ENCODE measurements at regions not wholly inside any gene's neighbourhood (a gene's known extent, or its start where the extent isn't known, plus 50 kb on each side); places are given as distances from the start of the nearest gene placed in this dataset.
A peak's percentile ranks its signal among the peaks of the same experiment; 100 is the strongest.

GRCh38 chr10:105879401-105879800 is 1238.3 kb downstream of the SORCS3 start:
- no peak for DNase-seq (ENCODE audit: low read depth)

GRCh38 chr10:105875050-105875449 is 1234.0 kb downstream of the SORCS3 start:
- DNase-seq (ENCODE audit: low read depth), result no peak

GRCh38 chr10:105872665-105873064 is 1231.6 kb downstream of the SORCS3 start:
- no peak for DNase-seq (ENCODE audit: low read depth)

- DNase-seq (ENCODE audit: low read depth), result no peak
Observed at GRCh38 chr10:105868935-105869334, 1227.8 kb downstream of the SORCS3 start.

- DNase-seq (ENCODE audit: low read depth), result no peak
Observed at GRCh38 chr10:105864854-105865253, 1223.8 kb downstream of the SORCS3 start.

- no peak for DNase-seq (ENCODE audit: low read depth)
Observed at GRCh38 chr10:105857268-105858264, 1216.5 kb downstream of the SORCS3 start.

GRCh38 chr10:105855791-105856190 is 1214.7 kb downstream of the SORCS3 start:
- DNase-seq (ENCODE audit: low read depth), result no peak

GRCh38 chr10:105844676-105845570 is 1203.8 kb downstream of the SORCS3 start:
- no peak for DNase-seq (ENCODE audit: low read depth)

GRCh38 chr10:105844241-105844640 is 1203.2 kb downstream of the SORCS3 start:
- no peak for DNase-seq (ENCODE audit: low read depth)

- DNase-seq (ENCODE audit: low read depth), result no peak
Observed at GRCh38 chr10:105843786-105844185, 1202.7 kb downstream of the SORCS3 start.

GRCh38 chr10:105840288-105840770 is 1199.2 kb downstream of the SORCS3 start:
- DNase-seq (ENCODE audit: low read depth), result no peak

- DNase-seq (ENCODE audit: low read depth), result no peak
Observed at GRCh38 chr10:105838392-105838791, 1197.3 kb downstream of the SORCS3 start.

- peak; percentile 3 for DNase-seq (ENCODE audit: low read depth)
Observed at GRCh38 chr10:105837951-105838350, 1196.9 kb downstream of the SORCS3 start.

- no peak for DNase-seq (ENCODE audit: low read depth)
Observed at GRCh38 chr10:105834261-105835059, 1193.4 kb downstream of the SORCS3 start.

- no peak for DNase-seq (ENCODE audit: low read depth)
Observed at GRCh38 chr10:105827133-105827532, 1186.0 kb downstream of the SORCS3 start.

GRCh38 chr10:105807935-105808587 is 1167.0 kb downstream of the SORCS3 start:
- DNase-seq (ENCODE audit: low read depth), result no peak

- no peak for DNase-seq (ENCODE audit: low read depth)
Observed at GRCh38 chr10:105803206-105803605, 1162.1 kb downstream of the SORCS3 start.

GRCh38 chr10:105800641-105801040 is 1159.6 kb downstream of the SORCS3 start:
- DNase-seq (ENCODE audit: low read depth), result no peak

- no peak for DNase-seq (ENCODE audit: low read depth)
Observed at GRCh38 chr10:105798328-105798889, 1157.3 kb downstream of the SORCS3 start.

- peak; percentile 2 for DNase-seq (ENCODE audit: low read depth)
Observed at GRCh38 chr10:105797234-105797890, 1156.3 kb downstream of the SORCS3 start.

Data from stromal cell of bone marrow (primary cell).